LNCAP (cell line): ENCODE measurements at regions not wholly inside any gene's neighbourhood (a gene's known extent, or its start where the extent isn't known, plus 50 kb on each side); places are given as distances from the start of the nearest gene placed in this dataset.

Source experiments
- TF ChIP-seq, protein P1 (sequence below): fragments of 450-650 bp; IDR thresholded peaks from 2 replicates; pipeline ENCODE4 v1.5.1; 2017; ENCODE audit warnings: mild to moderate bottlenecking

DNA sequence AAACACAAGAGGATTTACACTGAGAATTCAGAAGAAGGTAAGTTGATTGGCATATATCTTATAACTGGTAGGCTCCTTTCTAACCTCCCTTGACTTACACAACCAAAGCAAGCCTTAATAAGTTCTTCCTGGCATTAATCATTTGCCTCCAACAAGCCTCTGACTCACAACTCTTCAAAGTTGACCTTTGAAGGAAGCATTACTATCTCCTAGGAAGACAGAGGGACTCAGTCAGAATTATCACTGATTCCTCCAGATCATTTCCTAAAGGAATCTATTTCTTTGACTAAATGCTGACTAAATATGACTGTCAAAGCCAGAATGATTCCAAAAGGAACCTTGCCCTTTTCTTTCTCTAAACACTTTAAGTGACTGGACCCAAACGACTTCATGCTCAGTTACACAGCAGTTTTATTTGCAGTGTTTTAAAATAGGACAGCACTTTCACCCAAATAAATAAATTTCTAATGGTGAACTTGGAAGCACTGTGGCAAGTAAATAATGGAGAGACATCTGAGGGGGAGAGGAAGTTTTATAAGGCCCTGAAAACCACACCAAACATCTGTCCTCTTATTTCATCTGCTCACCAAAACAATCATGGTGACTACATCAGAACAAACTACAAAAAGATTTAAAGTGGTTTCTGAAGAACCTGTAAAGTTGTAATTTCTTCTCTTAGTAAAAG, 128.2 kb downstream of the KLHL28 start:
- TF ChIP-seq, protein P1, sequence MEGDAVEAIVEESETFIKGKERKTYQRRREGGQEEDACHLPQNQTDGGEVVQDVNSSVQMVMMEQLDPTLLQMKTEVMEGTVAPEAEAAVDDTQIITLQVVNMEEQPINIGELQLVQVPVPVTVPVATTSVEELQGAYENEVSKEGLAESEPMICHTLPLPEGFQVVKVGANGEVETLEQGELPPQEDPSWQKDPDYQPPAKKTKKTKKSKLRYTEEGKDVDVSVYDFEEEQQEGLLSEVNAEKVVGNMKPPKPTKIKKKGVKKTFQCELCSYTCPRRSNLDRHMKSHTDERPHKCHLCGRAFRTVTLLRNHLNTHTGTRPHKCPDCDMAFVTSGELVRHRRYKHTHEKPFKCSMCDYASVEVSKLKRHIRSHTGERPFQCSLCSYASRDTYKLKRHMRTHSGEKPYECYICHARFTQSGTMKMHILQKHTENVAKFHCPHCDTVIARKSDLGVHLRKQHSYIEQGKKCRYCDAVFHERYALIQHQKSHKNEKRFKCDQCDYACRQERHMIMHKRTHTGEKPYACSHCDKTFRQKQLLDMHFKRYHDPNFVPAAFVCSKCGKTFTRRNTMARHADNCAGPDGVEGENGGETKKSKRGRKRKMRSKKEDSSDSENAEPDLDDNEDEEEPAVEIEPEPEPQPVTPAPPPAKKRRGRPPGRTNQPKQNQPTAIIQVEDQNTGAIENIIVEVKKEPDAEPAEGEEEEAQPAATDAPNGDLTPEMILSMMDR, result no peak

DNA sequence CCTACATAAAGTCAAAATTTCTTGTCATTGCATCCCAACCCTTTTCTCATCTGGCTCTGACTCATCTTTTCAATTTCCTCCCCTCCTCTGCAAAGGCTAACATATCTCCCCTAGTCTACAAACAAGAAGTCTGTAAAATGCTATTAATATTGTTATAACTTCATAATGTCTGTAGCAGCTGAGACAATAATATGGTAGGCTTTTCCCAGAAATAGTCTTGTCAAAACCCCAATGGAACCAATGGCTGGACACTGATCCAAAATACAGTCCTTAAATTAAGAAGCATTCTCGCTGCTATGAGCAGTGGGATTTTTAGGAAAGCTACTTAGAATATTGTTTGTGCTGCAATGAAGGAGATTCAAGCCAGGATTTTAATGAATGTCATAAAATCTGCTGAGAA, 131.4 kb downstream of the KLHL28 start:
- TF ChIP-seq, protein P1, result no peak

- TF ChIP-seq, protein P1, result no peak
Measured at GRCh38 chr14:44829021-44829420, 132.7 kb downstream of the KLHL28 start.

DNA sequence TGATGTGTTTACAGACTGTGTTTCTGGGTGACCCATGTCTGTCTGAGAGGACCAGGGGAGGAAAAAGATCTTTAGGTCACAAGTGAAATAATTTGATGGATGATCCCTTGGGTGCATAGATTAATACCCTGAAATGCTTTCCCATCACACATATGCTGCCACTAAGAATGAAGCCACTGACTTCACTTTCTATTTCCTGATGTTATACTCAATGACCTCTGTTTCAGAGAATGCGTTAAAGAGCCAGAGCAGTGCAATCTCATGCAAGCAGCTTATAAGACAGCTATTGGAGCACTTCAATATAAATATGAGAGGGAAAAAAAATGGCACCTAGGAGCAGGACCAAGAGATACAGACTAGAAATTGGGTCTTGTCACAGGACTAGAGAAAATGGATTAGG, 133.7 kb downstream of the KLHL28 start:
- TF ChIP-seq, protein P1, result no peak

- TF ChIP-seq, protein P1, result no peak
Measured at GRCh38 chr14:44820230-44820964, 141.3 kb downstream of the KLHL28 start.

GRCh38 chr14:44814196-44814595, 147.6 kb downstream of the KLHL28 start:
- TF ChIP-seq, protein P1, result no peak

DNA sequence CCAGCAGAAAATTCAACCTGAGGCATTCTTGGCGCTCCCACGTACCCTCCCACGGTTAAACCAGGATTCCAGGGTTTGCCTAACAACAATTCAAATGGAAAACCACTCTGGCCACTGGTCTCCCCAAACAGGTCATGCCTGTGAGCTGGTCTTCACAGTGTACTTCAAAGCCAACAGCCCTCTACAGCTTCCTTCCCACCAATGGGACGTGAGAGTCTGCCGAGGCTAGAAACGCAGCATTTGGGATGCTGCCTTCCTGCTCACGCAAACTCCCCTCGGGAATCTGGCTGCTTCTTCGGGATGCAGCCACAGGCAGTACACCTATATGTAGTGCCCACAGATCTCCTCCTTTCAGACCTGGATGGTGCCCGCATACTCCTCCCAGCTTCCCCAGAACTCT, 149.1 kb downstream of the KLHL28 start:
- TF ChIP-seq, protein P1, result no peak
